GM23248 (cell line): ENCODE measurements at regions not wholly inside any gene's neighbourhood (a gene's known extent, or its start where the extent isn't known, plus 50 kb on each side); places are given as distances from the start of the nearest gene placed in this dataset.

Experiments
- EZH2 ChIP-seq: fragments of 200-600 bp; sonication (generic); IDR thresholded peaks from 2 replicates; pipeline ENCODE4 v1.6.1; 2018; ENCODE audit warnings: antibody characterized with exemption, mild to moderate bottlenecking; ENCODE audit not compliant: insufficient read depth, poor library complexity, severe bottlenecking
- EZH2phosphoT487 ChIP-seq: fragments of 200-600 bp; sonication (generic); IDR thresholded peaks from 2 replicates; pipeline ENCODE4 v1.6.1; 2018; ENCODE audit warnings: antibody characterized with exemption, moderate library complexity, mild to moderate bottlenecking, low read depth; ENCODE audit not compliant: insufficient read depth

DNA sequence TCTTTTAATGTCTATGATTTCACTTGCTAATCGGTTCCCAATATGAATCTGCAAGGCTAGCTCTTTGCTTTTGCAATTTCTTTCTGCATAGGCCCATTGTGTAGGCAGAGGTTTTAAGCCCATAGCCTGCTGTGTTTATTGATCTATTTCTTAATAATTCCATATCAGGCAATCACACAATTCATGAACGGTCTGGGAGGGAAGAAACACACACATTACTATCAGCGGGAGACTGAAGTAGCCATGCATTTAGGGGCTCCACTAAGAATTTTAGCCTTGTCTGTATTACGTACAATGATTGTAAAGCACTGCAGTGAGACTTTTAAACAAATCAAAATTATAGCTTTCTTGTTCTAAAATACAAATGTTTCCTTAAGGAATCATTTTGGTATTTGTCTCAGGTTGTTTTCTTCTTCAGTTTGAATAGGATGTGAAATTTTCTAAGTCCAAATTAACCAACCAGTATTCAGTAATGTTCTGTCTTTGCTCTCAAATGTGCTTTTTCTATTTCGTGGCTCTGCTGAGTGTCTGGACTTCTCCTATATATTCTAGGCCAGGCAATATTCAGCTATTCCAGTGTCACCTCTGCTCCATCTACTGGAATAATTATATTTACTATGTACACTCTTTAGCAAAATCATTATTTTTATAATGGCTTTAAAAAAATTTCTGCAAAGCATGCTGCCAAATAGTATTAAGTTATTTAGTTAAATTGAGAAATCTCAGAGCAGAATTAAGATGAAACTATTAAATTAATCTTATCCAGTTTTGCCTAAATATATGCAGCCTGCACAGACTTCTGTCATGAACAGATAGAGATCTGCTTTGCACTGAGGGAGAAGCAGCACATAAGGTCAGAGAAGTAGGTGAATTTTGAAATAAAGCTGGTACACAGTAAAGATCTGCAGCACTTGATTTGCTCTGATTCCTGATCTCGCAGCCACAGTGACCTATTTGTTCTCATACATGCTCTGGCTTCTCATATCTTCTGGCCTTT lies 103.0 kb upstream of the NAALADL2 start:
- no peak for TF ChIP-seq EZH2phosphoT487
- no peak for TF ChIP-seq EZH2
